ENCODE measurements at regions not wholly inside any gene's neighbourhood (a gene's known extent, or its start where the extent isn't known, plus 50 kb on each side); places are given as distances from the start of the nearest gene placed in this dataset.

DNA sequence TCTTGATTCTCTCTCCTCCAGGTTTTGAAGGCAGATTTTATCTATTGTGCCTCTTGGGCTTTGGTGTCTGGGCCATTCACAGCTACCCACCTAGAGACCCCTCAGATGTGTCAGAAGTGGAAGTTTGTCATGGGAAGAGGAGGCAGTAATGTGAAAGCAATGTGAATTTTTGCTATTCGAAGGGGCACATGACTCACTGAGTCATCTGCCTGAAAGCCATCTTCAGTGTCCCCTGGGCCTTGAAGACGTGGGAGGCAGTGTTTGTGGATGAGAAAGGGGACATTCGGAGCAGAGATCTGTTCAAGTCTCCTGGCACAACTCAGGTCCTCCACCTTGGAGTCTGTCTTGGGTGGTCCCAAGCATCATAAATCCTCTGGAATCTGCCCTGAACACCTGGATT lies 530.2 kb downstream of the NPIPA7 start:
- Mint-ChIP-seq H3K4me1 (ENCODE audit: low read depth) (no peaks in the 10 kb centered on the region), H3K9me3 (ENCODE audit: low read depth) (no peaks in the 10 kb centered on the region), H3K4me3 (ENCODE audit: unreplicated experiment) (no peak overlapping the region), H3K27ac (ENCODE audit: unreplicated experiment) (no peak overlapping the region), H3K36me3 (ENCODE audit: low read depth) (no peaks in the 10 kb centered on the region), H3K27me3 (ENCODE audit: low read depth) (no peaks in the 10 kb centered on the region)
- TF ChIP-seq, protein P1, sequence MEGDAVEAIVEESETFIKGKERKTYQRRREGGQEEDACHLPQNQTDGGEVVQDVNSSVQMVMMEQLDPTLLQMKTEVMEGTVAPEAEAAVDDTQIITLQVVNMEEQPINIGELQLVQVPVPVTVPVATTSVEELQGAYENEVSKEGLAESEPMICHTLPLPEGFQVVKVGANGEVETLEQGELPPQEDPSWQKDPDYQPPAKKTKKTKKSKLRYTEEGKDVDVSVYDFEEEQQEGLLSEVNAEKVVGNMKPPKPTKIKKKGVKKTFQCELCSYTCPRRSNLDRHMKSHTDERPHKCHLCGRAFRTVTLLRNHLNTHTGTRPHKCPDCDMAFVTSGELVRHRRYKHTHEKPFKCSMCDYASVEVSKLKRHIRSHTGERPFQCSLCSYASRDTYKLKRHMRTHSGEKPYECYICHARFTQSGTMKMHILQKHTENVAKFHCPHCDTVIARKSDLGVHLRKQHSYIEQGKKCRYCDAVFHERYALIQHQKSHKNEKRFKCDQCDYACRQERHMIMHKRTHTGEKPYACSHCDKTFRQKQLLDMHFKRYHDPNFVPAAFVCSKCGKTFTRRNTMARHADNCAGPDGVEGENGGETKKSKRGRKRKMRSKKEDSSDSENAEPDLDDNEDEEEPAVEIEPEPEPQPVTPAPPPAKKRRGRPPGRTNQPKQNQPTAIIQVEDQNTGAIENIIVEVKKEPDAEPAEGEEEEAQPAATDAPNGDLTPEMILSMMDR (IDR thresholded peaks at IDR 0.05): no peak
- DNase-seq (ENCODE audit: low spot score): no peak

DNA sequence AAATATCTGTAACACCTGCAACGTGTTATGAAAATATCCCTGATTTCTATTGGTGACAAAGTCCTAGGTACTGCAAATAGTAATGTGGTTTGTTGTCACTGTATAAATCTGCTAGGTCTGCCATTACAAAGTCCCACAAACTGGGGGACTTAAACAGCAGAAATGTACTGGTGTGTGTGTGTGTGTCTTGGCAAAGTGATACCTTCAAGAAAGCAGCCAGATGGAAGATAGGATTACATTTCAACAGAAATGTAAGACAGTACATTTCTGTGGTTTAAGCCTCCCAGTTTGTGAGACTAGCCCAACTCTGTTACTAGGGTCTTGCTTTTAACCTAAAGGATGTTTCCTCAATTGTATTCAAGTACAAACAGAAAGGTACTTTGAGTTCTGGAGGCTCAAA lies 531.7 kb downstream of the NPIPA7 start:
- H3K4me3 Mint-ChIP-seq (ENCODE audit: unreplicated experiment): no peak overlapping the region
- no peak for DNase-seq (ENCODE audit: low spot score)
- H3K36me3 Mint-ChIP-seq (ENCODE audit: low read depth): no peaks in the 10 kb centered on the region
- no peaks in the 10 kb centered on the region for H3K4me1 Mint-ChIP-seq (ENCODE audit: low read depth)
- TF ChIP-seq, protein P1 (IDR thresholded peaks at IDR 0.05): no peak
- no peaks in the 10 kb centered on the region for H3K27me3 Mint-ChIP-seq (ENCODE audit: low read depth)
- no peak overlapping the region for H3K27ac Mint-ChIP-seq (ENCODE audit: unreplicated experiment)
- H3K9me3 Mint-ChIP-seq (ENCODE audit: low read depth): no peaks in the 10 kb centered on the region

DNA sequence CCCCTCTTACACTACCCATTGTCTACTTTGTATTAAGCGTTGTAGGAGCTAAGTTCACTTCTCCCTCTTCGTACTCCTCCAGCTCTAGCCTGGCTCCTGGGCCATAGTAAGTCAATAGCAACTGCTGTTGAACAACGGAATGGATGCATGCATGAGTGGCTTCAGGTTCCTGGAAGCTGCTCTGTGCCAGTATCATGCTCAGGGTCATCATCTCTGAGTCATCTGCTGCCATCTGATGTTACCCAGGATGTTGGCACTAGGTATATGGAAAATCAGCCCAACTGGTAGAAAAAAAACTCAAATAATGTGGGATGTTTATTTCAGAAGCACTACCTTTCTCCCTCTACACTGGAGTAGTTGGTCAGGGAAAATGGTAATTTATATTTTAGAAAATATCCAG lies 536.8 kb downstream of the NPIPA7 start:
- Mint-ChIP-seq H3K4me1 (ENCODE audit: low read depth) (no peaks in the 10 kb centered on the region), H3K27ac (ENCODE audit: unreplicated experiment) (no peak overlapping the region), H3K4me3 (ENCODE audit: unreplicated experiment) (no peak overlapping the region), H3K36me3 (ENCODE audit: low read depth) (no peaks in the 10 kb centered on the region), H3K9me3 (ENCODE audit: low read depth) (no peaks in the 10 kb centered on the region), H3K27me3 (ENCODE audit: low read depth) (peaks cover 3% of the 10 kb centered on the region)
- TF ChIP-seq, protein P1 (IDR thresholded peaks at IDR 0.05): no peak
- no peak for DNase-seq (ENCODE audit: low spot score)

DNA sequence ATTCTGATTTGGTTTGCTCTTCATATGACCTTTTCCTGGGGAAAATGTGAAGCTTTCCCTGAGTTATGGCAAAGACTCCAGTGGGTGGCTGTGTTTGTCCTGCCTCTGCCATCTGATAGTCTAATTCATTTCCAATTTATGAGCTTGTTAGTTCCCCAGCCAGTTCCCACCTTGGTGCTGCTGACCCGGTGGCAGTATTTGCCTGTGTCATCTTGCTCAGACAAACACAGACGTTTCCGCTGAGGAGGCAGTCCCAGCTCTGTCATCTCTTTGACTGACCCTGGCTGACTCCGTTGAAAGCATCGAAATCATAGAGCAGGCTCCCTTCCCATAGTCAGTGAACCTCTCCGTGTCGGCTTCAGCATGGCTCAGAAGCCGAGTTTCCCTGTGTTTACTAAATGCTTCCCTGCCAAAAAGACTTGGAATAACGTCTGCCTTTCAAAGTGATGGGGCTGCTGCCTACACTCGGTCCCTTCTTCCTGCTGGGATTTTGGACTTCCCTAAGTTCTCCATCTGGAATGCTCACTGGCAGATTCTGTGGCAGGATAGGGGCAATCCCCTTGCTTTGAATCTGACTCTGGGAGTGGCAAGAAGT lies 538.3 kb downstream of the NPIPA7 start:
- no peak for DNase-seq (ENCODE audit: low spot score)
- H3K27me3 Mint-ChIP-seq (ENCODE audit: low read depth): peaks cover 3% of the 10 kb centered on the region
- no peaks in the 10 kb centered on the region for H3K36me3 Mint-ChIP-seq (ENCODE audit: low read depth)
- no peaks in the 10 kb centered on the region for H3K4me1 Mint-ChIP-seq (ENCODE audit: low read depth)
- H3K4me3 Mint-ChIP-seq (ENCODE audit: unreplicated experiment): no peak overlapping the region
- TF ChIP-seq, protein P1 (IDR thresholded peaks at IDR 0.05): no peak
- no peaks in the 10 kb centered on the region for H3K9me3 Mint-ChIP-seq (ENCODE audit: low read depth)
- no peak overlapping the region for H3K27ac Mint-ChIP-seq (ENCODE audit: unreplicated experiment)

DNA sequence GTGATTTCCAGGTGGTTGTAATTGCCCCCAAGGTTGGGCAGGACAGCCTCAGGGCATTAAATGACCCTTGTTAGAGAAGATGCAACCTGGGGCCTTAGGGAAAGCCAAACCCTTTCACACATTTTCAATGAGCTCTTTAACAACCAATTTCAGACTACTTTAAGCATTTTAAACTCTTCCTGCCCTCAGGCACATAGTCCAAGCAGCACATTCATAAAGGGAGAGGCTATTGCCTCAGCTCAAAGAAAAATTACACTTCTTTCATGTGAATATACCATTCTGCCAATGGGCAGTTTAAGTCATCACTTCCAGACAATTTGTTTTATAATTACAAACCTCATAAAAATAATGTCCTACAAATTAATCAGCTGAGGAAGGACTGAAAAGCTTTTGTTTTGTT lies 544.5 kb downstream of the NPIPA7 start:
- no peaks in the 10 kb centered on the region for H3K9me3 Mint-ChIP-seq (ENCODE audit: low read depth)
- H3K4me1 Mint-ChIP-seq (ENCODE audit: low read depth): no peaks in the 10 kb centered on the region
- H3K27me3 Mint-ChIP-seq (ENCODE audit: low read depth): no peaks in the 10 kb centered on the region
- TF ChIP-seq, protein P1 (IDR thresholded peaks at IDR 0.05): no peak
- H3K36me3 Mint-ChIP-seq (ENCODE audit: low read depth): no peaks in the 10 kb centered on the region
- no peak for DNase-seq (ENCODE audit: low spot score)
- H3K4me3 Mint-ChIP-seq (ENCODE audit: unreplicated experiment): no peak overlapping the region
- no peak overlapping the region for H3K27ac Mint-ChIP-seq (ENCODE audit: unreplicated experiment)
